Hindlimb muscle (tissue), 1 donor: ENCODE measurements at regions not wholly inside any gene's neighbourhood (a gene's known extent, or its start where the extent isn't known, plus 50 kb on each side); places are given as distances from the start of the nearest gene placed in this dataset.

Experiments
- DNase-seq: peaks from one replicate; pipeline ENCODE4 v3.0.0-alpha.2; 2013

GRCh38 chr2:142220901-142221300 is 90.1 kb upstream of the LRP1B start:
- peak; percentile 6 for DNase-seq

- no peak for DNase-seq
Measured at GRCh38 chr2:142220239-142220638, 89.4 kb upstream of the LRP1B start.

GRCh38 chr2:142218471-142218870 is 87.7 kb upstream of the LRP1B start:
- no peak for DNase-seq

GRCh38 chr2:142217804-142218203 is 87.0 kb upstream of the LRP1B start:
- no peak for DNase-seq

- DNase-seq: no peak
Measured at GRCh38 chr2:142200062-142200461, 69.2 kb upstream of the LRP1B start.

GRCh38 chr2:142199073-142199472 is 68.3 kb upstream of the LRP1B start:
- DNase-seq: no peak

- no peak for DNase-seq
Measured at GRCh38 chr2:142190805-142191204, 60.0 kb upstream of the LRP1B start.

GRCh38 chr2:142189501-142189900 is 58.7 kb upstream of the LRP1B start:
- DNase-seq: no peak

GRCh38 chr2:142188562-142188961 is 57.7 kb upstream of the LRP1B start:
- DNase-seq: no peak

- no peak for DNase-seq
Measured at GRCh38 chr2:142180820-142181533, 50.2 kb upstream of the LRP1B start.
